Esophagus squamous epithelium (tissue), 5 donors: ENCODE measurements at regions not wholly inside any gene's neighbourhood (a gene's known extent, or its start where the extent isn't known, plus 50 kb on each side); places are given as distances from the start of the nearest gene placed in this dataset.

Experiments used
- DNase-seq: peaks from one replicate; lab custom pipeline; 2025; lab: John Stamatoyannopoulos, UW
- H3K27ac ChIP-seq, 4 donors: fragments of 200-600 bp; sonication (generic); one replicate each; pipeline ENCODE4 v1.5.1; 2016 to 2019; ENCODE audit warnings: mild to moderate bottlenecking in 1 of 4
- H3K27me3 ChIP-seq, 4 donors: fragments of 200-600 bp; sonication (generic); 1 replicate in 3 of 4; 2 replicates in 1 of 4; pipeline versions ENCODE4 v1.5.1 to v1.6.0; 2017 to 2021; ENCODE audit warnings: antibody characterized with exemption in 1 of 4
- H3K36me3 ChIP-seq, 3 donors: fragments of 200-600 bp; sonication (generic); one replicate each; pipeline ENCODE4 v1.5.1; 2016 to 2019
- H3K4me1 ChIP-seq, 3 donors: fragments of 200-600 bp; sonication (generic); one replicate each; pipeline ENCODE4 v1.5.1; 2017 to 2019
- H3K4me3 ChIP-seq, 4 donors: fragments of 200-600 bp; sonication (generic); 1 replicate in 3 of 4; 2 replicates in 1 of 4; pipeline ENCODE4 v1.5.1; 2016 to 2019; ENCODE audit warnings: mild to moderate bottlenecking in 2 of 4, moderate library complexity in 1 of 4
- H3K9me3 ChIP-seq, 3 donors: fragments of 200-600 bp; sonication (generic); one replicate each; pipeline ENCODE4 v1.5.1; 2016 to 2019
- POLR2A ChIP-seq, 4 donors: fragments of 450-650 bp; IDR thresholded peaks; one replicate each; pipeline ENCODE4 v1.6.1; 2017; ENCODE audit warnings: antibody characterized with exemption in 4 of 4, mild to moderate bottlenecking in 4 of 4, moderate library complexity in 3 of 4
- WGBS, 2 donors: methylation state at CpG; one replicate each; pipeline ENCODE4 v1.1.5; 2018; 5-methylcytosine and 5-hydroxymethylcytosine counted together
- intact Hi-C: fragments of 100-400 bp; cut with DNase I; formaldehyde crosslinking; loops from one replicate; pipeline ENCODE4 v1.15.0; 2022
- TF ChIP-seq, protein P1 (sequence below), 6 experiments: fragments of 450-650 bp in 4 of 6; fragments of 200-600 bp in 2 of 6; sonication (generic) in 2 of 6; IDR thresholded peaks; one replicate each; pipeline ENCODE4 v1.5.1; 2016 to 2019; ENCODE audit warnings: antibody characterized with exemption in 6 of 6, mild to moderate bottlenecking in 4 of 6, moderate library complexity in 4 of 6
- donor health status: DM: yes; HTN: yes; CAD: no.

DNA sequence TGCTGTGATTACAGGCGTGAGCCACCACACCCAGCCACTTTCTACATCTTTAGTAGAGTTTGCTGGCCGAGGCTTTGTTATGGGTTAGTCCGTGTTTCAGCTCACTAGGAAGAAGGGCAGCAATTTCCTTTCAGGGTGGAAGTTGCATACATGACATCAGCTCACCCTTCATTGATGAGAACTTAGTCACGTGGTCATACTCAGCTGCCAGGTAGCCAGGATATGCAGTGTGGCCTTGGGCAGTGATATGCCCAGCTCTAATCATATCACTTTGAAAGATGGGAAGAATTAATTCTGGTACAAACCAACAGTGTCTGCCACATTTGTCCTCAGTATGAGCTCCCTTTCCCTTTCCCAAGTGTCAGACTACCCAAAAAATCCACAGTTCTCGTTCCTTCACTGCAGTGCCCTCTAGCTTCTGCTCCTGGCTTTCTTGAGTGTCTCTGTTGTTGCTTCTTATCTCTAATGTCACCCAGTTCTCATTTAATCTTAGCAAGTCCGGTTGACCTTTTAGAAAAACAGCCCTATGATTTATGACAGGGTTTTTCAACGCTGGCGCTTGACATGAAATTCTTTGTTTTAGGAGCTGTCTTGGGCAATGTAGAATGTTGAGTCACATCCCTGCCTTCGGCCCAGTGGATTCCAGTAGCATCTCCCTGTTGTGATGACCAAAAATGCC, 108.7 kb upstream of the ITGB1 start:
- H3K36me3 ChIP-seq, result no peaks in the 10 kb centered on the region
- no peaks in the 10 kb centered on the region for H3K9me3 ChIP-seq
- H3K27ac ChIP-seq, result no peak overlapping the region
- H3K4me3 ChIP-seq, result no peak overlapping the region
- no peak for DNase-seq
- intact Hi-C loops, result no loop called here
- TF ChIP-seq, protein P1, sequence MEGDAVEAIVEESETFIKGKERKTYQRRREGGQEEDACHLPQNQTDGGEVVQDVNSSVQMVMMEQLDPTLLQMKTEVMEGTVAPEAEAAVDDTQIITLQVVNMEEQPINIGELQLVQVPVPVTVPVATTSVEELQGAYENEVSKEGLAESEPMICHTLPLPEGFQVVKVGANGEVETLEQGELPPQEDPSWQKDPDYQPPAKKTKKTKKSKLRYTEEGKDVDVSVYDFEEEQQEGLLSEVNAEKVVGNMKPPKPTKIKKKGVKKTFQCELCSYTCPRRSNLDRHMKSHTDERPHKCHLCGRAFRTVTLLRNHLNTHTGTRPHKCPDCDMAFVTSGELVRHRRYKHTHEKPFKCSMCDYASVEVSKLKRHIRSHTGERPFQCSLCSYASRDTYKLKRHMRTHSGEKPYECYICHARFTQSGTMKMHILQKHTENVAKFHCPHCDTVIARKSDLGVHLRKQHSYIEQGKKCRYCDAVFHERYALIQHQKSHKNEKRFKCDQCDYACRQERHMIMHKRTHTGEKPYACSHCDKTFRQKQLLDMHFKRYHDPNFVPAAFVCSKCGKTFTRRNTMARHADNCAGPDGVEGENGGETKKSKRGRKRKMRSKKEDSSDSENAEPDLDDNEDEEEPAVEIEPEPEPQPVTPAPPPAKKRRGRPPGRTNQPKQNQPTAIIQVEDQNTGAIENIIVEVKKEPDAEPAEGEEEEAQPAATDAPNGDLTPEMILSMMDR (IDR thresholded peaks at IDR 0.05), result no peak
- TF ChIP-seq POLR2A (IDR thresholded peaks at IDR 0.05), result no peak
- H3K4me1 ChIP-seq, result no peaks in the 10 kb centered on the region
- 68 to 75% methylated on average over 6 to 8 of the region's 9 CpGs for WGBS, 2 donors
- no peaks in the 10 kb centered on the region for H3K27me3 ChIP-seq

DNA sequence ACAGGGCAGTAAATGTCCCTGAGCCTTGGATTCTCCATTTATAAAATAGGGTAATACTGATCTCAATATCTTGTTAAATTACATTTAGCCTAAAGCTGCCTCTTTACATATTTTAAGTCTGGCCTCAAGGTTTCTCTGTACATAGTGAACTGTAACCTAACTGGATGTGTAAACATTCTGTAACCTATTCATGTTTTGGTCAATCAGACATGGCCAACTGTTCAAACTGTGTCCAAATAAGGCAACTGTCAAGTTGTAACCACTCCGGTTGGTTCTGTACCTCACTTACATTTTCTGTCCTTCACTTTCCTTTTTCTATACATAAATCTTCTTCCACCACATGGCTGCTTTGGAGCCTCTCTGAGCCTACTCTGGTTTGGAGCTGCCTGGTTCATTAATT, 107.1 kb upstream of the ITGB1 start:
- intact Hi-C loops, result no loop called here
- no peaks in the 10 kb centered on the region for H3K4me1 ChIP-seq
- TF ChIP-seq POLR2A (IDR thresholded peaks at IDR 0.05), result no peak
- TF ChIP-seq, protein P1 (IDR thresholded peaks at IDR 0.05), result no peak
- H3K36me3 ChIP-seq, result no peaks in the 10 kb centered on the region
- no peak for DNase-seq
- H3K27me3 ChIP-seq, result no peaks in the 10 kb centered on the region
- WGBS, 2 donors, result 95% methylated on average over 1 of the region's 1 CpG
- no peak overlapping the region for H3K4me3 ChIP-seq
- no peaks in the 10 kb centered on the region for H3K9me3 ChIP-seq
- no peak overlapping the region for H3K27ac ChIP-seq

- intact Hi-C loops, result no loop called here
- no peak for TF ChIP-seq POLR2A (IDR thresholded peaks at IDR 0.05)
- TF ChIP-seq, protein P1 (IDR thresholded peaks at IDR 0.05), result no peak
- Histone ChIP-seq H3K27me3 (no peaks in the 10 kb centered on the region), H3K27ac (no peak overlapping the region), H3K36me3 (no peaks in the 10 kb centered on the region), H3K4me3 (no peak overlapping the region), H3K4me1 (no peaks in the 10 kb centered on the region), H3K9me3 (no peaks in the 10 kb centered on the region)
- 86 to 100% methylated on average over 1 of the region's 1 CpG for WGBS, 2 donors
- DNase-seq, result no peak
Measured at GRCh38 chr10:33064706-33065105, 106.7 kb upstream of the ITGB1 start.

DNA sequence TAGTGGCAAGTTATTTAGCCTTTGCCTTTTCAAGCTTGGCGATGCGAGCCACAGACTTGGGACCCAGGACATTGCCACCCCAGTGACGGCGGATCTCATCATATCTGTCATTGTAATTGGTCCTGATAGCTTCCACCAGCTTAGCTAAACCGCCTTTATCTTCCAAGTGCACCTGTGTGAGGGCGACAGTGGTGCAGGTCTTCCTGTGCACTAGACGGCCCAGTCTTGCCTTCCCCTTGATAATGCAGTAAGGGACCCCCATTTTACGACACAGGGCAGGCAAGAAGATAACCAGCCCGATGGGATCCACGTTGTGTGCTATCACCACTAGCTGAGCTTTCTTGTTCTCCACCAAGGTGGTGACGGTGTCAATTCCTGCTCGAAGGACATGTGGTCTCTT, 99.6 kb upstream of the ITGB1 start:
- WGBS, 2 donors, result 94 to 99% methylated on average over 10 to 12 of the region's 12 CpGs
- no peaks in the 10 kb centered on the region for H3K9me3 ChIP-seq

DNA sequence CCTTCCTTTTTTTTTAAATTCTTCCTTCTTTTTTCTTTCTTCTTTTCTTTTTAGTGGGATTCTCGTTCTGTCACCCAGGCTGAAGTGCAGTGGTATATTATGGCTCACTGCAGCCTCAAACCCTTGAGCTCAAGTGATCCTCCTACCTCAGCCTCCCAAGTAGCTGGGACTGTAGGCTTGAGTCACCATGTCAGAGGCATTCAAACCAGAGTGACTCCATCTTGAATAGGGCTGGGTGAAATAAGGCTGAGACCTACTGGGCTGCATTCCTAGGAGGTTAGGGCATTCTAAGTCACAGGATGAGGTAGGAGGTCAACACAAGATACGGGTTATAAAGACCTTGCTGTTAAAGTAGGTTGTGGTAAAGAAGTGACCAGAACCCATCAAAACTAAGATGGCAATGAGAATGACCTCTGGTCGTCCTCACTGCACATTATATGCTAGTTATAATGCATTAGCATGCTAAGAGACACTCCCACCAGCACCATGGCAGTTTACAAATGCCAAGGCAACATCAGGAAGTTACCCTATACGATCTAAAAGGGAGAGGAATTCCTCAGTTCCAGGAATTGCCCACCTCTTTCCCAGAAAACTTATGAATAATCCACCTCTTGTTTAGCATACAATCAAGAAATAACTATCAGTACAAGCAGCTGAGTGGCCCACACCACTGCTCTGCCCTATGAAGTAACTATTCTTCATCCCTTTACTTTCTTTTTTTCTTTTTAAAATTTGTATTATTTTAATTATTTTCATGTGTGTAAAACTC, 99.0 kb upstream of the ITGB1 start:
- no peak for TF ChIP-seq POLR2A (IDR thresholded peaks at IDR 0.05)
- TF ChIP-seq, protein P1 (IDR thresholded peaks at IDR 0.05), result no peak
- no peak overlapping the region for H3K4me3 ChIP-seq
- no peaks in the 10 kb centered on the region for H3K4me1 ChIP-seq
- H3K9me3 ChIP-seq, result no peaks in the 10 kb centered on the region
- 75% methylated on average over 4 of the region's 4 CpGs for WGBS, 2 donors
- H3K36me3 ChIP-seq, result no peaks in the 10 kb centered on the region
- H3K27me3 ChIP-seq, result no peaks in the 10 kb centered on the region
- no peak for DNase-seq
- no peak overlapping the region for H3K27ac ChIP-seq
- intact Hi-C loops, result no loop called here

More for the DNA sequence above, 99.6 kb upstream of the ITGB1 start:
- Histone ChIP-seq H3K4me1 (no peaks in the 10 kb centered on the region), H3K27ac (no peak overlapping the region), H3K36me3 (no peaks in the 10 kb centered on the region), H3K4me3 (no peak overlapping the region), H3K27me3 (no peaks in the 10 kb centered on the region)
- DNase-seq, result no peak
- intact Hi-C loops, result no loop called here
- TF ChIP-seq, protein P1 (IDR thresholded peaks at IDR 0.05), result no peak
- TF ChIP-seq POLR2A (IDR thresholded peaks at IDR 0.05), result no peak
